HG03565 (cell line): ENCODE measurements at regions not wholly inside any gene's neighbourhood (a gene's known extent, or its start where the extent isn't known, plus 50 kb on each side); places are given as distances from the start of the nearest gene placed in this dataset.

Experiments used
- ATAC-seq: cut with Tn5 transposase; IDR thresholded peaks from one replicate; pipeline ENCODE4 v1.9.1; 2021; ENCODE audit warnings: mild to moderate bottlenecking, moderate library complexity; ENCODE audit not compliant: unreplicated experiment

GRCh38 chr2:144163592-144163991 lies 356.3 kb downstream of the ZEB2 start:
- no peak for ATAC-seq

DNA sequence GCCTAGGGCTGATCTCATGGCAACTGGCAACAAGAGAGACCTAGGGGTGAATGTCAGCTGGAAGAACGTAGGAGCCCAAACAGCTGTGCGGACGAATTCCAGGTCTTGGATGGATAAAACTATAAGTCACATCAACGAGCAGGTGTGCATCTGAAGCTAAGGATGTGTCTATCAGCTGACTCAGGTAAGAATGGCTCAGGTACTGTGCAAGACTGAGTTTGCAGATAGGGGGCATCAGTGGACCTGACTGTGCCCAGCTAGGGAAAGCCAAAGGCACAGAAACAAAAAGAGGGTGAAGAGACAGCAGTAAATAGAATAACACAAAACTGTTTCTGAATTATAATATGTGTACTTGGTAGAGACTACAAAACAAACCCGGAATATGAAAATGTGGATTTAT lies 357.3 kb downstream of the ZEB2 start:
- peak; percentile 53 for ATAC-seq

DNA sequence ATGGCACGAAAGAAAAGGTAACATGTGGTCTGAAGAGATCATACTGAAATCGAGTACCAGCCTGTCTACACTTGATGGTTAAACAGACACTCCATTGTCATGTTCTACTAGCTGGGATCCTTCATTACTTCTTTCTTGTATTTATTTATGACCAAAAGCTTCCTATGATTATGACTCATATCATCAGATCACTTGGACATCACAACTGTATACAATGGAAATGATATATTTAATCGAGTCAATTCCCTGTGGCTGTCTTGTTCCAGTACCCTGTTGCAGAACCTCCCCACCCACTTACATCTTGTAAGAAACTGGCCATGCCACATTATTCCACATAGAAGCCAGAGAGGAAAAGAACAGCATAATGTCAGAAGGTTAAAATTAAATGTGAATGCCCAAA lies 358.9 kb downstream of the ZEB2 start:
- no peak for ATAC-seq

- no peak for ATAC-seq
These were observed 360.7 kb downstream of the ZEB2 start for GRCh38 chr2:144159240-144159639.

DNA sequence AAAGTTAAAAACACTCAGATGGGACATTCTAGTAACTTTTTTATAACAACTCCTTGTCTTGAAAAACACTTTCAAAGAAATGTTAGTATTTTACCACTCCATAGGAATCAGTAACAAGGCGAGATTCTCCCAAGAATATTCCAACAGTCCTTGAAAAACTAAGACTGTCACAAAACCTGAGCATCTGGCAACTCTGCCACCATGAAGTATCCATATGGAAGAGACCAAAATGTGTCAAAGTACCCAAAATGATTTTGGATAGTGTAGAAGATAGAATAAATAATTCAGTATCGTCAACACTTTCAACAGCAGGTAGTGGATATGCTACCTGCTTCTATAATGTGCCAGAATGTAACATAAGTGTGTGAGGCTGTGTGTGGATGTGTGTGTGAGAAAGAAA lies 361.8 kb downstream of the ZEB2 start:
- ATAC-seq: no peak

GRCh38 chr2:144156736-144157640 lies 362.9 kb downstream of the ZEB2 start:
- no peak for ATAC-seq

DNA sequence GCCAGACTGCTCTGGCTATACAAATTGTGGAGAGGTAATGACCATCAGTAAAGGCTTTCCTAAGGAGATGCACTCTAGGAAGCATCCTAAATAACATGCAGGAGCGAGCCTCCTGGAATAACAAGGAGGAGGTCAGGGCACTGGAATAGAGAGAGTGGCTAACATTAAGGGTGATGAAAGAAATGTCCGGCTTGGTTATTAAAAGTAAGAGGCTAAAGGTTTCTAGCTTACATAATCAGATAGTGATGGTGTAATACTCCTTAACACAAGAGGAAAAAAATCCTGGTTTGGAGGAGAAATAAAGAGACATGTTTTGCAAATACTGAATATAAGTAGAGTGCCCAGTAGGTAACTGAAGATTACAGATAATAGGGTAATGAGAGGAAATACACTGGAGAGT lies 365.7 kb downstream of the ZEB2 start:
- ATAC-seq: no peak

GRCh38 chr2:144152817-144153271 lies 367.1 kb downstream of the ZEB2 start:
- no peak for ATAC-seq

DNA sequence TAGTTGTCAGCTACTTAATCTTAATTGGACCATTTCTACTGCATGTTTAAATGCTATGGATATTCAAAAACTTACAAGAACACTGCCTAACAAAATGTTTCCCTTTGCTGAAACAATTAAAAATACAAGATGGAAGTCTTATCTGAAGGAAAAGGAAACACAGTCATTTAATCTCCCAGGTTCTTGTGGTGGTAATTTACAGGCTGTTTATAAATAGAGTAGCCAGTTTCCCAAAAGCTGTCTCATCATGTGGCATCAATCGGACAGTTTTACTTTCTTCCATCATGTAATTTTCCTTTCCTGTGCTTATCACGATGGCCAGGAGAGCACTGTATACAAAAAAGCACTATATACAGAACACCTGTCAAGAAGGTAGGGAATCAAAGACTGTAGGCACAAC lies 368.1 kb downstream of the ZEB2 start:
- ATAC-seq: no peak

GRCh38 chr2:144151405-144151804 lies 368.5 kb downstream of the ZEB2 start:
- ATAC-seq: no peak

GRCh38 chr2:144147356-144147755 lies 372.6 kb downstream of the ZEB2 start:
- ATAC-seq: no peak

- ATAC-seq: no peak
These were observed 373.0 kb downstream of the ZEB2 start for GRCh38 chr2:144146876-144147275.

DNA sequence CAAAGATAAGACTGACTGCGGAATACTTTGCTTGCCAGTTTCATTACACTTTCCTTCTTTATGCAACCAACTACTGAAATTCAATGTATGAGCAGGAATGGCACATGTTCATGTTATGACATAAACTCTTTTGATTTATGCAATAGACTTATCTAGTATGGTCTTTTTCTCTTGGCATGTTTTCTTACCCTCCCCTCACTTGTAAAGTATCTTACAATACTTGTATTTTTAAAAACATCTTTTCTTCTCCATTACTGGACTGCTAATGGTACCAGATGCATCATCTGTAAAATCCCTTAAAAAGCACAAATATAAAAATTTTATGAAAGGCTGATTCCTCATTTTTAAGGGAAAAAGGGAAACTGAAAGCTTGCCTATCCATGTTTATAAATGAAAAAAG lies 373.8 kb downstream of the ZEB2 start:
- ATAC-seq: no peak

DNA sequence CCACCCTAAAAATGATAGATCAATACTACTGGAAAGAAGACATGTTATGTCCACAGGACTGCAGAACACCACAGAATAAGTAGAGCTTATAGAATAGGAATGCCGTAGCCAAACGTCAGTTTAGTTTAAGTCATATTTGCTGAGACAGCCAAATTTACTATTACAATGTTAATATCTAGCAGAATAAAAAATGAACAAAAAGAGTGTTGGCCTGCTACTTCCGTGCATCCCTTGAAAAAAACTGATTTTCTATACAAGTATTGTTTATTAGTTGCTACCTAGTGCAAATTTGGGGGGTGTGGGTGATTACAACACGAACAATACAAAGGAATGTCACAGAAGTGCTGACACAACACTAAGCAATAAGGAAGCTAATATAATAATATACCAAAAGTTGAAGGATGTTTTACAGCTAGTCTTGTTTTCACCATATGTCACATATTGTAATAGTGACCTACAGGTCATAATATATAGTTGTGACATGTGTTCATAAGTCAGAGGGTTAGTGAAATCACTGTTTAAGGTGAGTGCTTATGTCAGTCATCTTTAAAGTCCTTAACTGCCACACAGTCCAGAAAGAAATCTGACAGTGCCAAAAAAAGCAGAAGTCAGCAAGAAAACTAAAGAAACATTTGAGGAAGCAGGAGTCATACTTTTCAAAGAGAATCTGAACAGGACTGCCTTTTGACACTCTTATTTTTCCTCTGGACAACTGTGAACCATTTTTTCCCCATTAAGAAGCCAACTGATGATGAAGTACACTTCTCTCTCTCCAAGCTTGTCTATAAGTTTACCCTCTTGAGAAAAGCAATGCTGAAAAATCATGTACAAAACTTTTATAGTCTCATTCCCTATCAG lies 376.4 kb downstream of the ZEB2 start:
- ATAC-seq: no peak

GRCh38 chr2:144140891-144141290 lies 379.0 kb downstream of the ZEB2 start:
- ATAC-seq: no peak

GRCh38 chr2:144137705-144138428 lies 382.1 kb downstream of the ZEB2 start:
- no peak for ATAC-seq

GRCh38 chr2:144137272-144137671 lies 382.6 kb downstream of the ZEB2 start:
- ATAC-seq: no peak

DNA sequence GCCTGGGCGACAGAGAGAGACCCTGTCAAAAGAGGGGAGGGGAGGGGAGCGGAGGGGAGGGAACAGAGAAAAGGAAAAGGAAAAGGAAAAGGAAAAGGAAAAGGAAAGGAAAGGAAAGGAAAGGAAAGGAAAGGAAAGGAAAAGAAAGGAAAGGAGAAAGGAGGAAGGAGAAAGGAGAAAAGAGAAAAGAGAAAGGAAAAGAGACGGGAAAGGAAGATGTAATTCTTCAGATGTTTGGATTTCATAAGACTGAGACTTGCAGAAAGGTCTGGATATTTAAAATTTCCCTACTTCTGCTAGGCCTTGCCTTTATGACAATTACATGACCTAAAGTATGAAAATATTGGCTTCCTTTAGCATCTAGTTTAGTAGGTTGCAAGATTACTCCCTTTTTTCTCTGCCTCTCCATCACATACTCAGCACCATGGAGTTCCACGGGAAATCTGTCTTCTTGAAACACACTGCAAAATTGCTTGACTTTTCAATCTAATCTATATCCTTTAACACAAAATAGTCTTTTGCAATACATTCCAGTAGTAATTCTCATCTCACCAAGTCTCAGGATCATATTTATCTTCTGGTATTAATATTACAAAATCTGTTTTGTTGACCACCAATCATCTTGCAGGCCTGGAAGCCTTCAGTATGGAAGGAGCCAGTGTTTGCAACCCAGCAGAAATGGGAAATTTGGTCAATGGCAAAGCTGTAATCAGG lies 383.5 kb downstream of the ZEB2 start:
- no peak for ATAC-seq

- no peak for ATAC-seq
These were observed 385.8 kb downstream of the ZEB2 start for GRCh38 chr2:144133936-144134665.

DNA sequence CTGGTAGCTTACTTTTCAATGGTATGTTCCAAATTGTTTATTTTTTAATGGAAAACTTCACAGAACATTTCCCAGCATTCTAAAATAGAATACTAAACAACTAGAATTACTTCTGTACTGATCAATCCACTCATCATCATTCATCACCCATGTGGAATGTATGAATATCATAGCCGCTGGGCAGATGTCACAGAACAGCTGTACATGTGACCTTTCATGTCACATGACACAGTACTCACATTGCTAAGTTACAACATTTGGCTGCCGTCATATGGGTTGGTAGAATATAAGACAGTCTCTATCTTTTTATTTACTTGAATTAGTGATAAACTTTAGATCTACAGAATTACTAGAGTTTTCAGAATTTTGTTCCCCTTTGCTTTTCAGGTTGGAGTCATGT lies 387.6 kb downstream of the ZEB2 start:
- no peak for ATAC-seq
